H9 (cell line): ENCODE measurements at regions not wholly inside any gene's neighbourhood (a gene's known extent, or its start where the extent isn't known, plus 50 kb on each side); places are given as distances from the start of the nearest gene placed in this dataset.

Experiments used
- DNase-seq: peaks from one replicate; pipeline ENCODE4 v3.0.0-alpha.2; 2017
- H2AFZ ChIP-seq: one replicate; pipeline ENCODE4 v1.6.1; 2013; ENCODE audit warnings: mild to moderate bottlenecking, low read length, control low read depth, moderate library complexity
- H2AK5ac ChIP-seq: 2 replicates; pipeline ENCODE4 v1.6.1; 2013; ENCODE audit warnings: low read length, control low read depth, mixed read lengths; ENCODE audit not compliant: insufficient read length
- H2BK120ac ChIP-seq: one replicate; pipeline ENCODE4 v1.6.1; 2013; ENCODE audit warnings: low read depth, mild to moderate bottlenecking, low read length, control low read depth, inconsistent platforms; ENCODE audit not compliant: poor library complexity, severe bottlenecking
- H2BK12ac ChIP-seq: 2 replicates; pipeline ENCODE4 v1.6.1; 2013; ENCODE audit warnings: low read length, control low read depth, mixed read lengths, low read depth; ENCODE audit not compliant: insufficient read length
- H2BK15ac ChIP-seq: 2 replicates; pipeline ENCODE4 v1.6.1; 2013; ENCODE audit warnings: low read depth, low read length, control low read depth
- H2BK20ac ChIP-seq: one replicate; pipeline ENCODE4 v1.6.1; 2013; ENCODE audit warnings: low read depth, mild to moderate bottlenecking, low read length, control low read depth, inconsistent platforms; ENCODE audit not compliant: poor library complexity, severe bottlenecking
- H2BK5ac ChIP-seq: 2 replicates; pipeline ENCODE4 v1.6.1; 2013; ENCODE audit warnings: low read length, control low read depth, mixed read lengths; ENCODE audit not compliant: insufficient read length
- H3K14ac ChIP-seq: 2 replicates; pipeline ENCODE4 v1.6.1; 2013; ENCODE audit warnings: low read length, control low read depth; ENCODE audit not compliant: insufficient read depth
- H3K18ac ChIP-seq: 2 replicates; pipeline ENCODE4 v1.6.1; 2013; ENCODE audit warnings: low read depth, mild to moderate bottlenecking, mixed read lengths, low read length, control low read depth; ENCODE audit not compliant: insufficient read length
- H3K23ac ChIP-seq: 2 replicates; pipeline ENCODE4 v1.6.1; 2013; ENCODE audit warnings: low read length, control low read depth, mixed read lengths, low read depth; ENCODE audit not compliant: insufficient read length
- H3K23me2 ChIP-seq: 2 replicates; pipeline ENCODE4 v1.6.1; 2013; ENCODE audit warnings: low read depth, mild to moderate bottlenecking, mixed read lengths, low read length, control low read depth; ENCODE audit not compliant: insufficient read length, poor library complexity, severe bottlenecking
- H3K27ac ChIP-seq: 2 replicates; pipeline ENCODE4 v1.5.1; 2013; ENCODE audit warnings: low read length, control low read depth, mixed read lengths, low read depth; ENCODE audit not compliant: insufficient read length
- H3K27me3 ChIP-seq: 2 replicates; pipeline ENCODE4 v1.6.1; 2013; ENCODE audit warnings: low read length, control low read depth, inconsistent platforms; ENCODE audit not compliant: insufficient read depth
- H3K4ac ChIP-seq: 2 replicates; pipeline ENCODE4 v1.6.1; 2013; ENCODE audit warnings: low read depth, mild to moderate bottlenecking, control low read depth, inconsistent platforms, low read length, moderate library complexity
- H3K4me1 ChIP-seq: 2 replicates; pipeline ENCODE4 v1.6.1; 2013; ENCODE audit warnings: low read length, control low read depth, inconsistent platforms; ENCODE audit not compliant: insufficient read depth
- H3K4me2 ChIP-seq: 2 replicates; pipeline ENCODE4 v1.6.1; 2013; ENCODE audit warnings: low read length, control low read depth, mixed read lengths; ENCODE audit not compliant: insufficient read length, insufficient read depth
- H3K56ac ChIP-seq: 2 replicates; pipeline ENCODE4 v1.6.1; 2013; ENCODE audit warnings: low read depth, mild to moderate bottlenecking, mixed read lengths, low read length, control low read depth; ENCODE audit not compliant: insufficient read length
- H3K79me1 ChIP-seq: 2 replicates; pipeline ENCODE4 v1.6.1; 2013; ENCODE audit warnings: low read depth, mild to moderate bottlenecking, moderate library complexity, low read length, control low read depth, inconsistent platforms; ENCODE audit not compliant: insufficient read depth, poor library complexity, severe bottlenecking
- H3K79me2 ChIP-seq: 2 replicates; pipeline ENCODE4 v1.6.1; 2013; ENCODE audit warnings: low read length, control low read depth, inconsistent platforms; ENCODE audit not compliant: insufficient read depth
- H3K9ac ChIP-seq: 2 replicates; pipeline ENCODE4 v1.6.1; 2013; ENCODE audit warnings: low read length, control low read depth, mixed read lengths; ENCODE audit not compliant: insufficient read length; ENCODE audit errors: extremely low read depth
- H3K9me3 ChIP-seq: one replicate; pipeline ENCODE4 v1.6.1; 2013; ENCODE audit warnings: low read depth, low read length, inconsistent platforms; ENCODE audit not compliant: control insufficient read depth
- H3T11ph ChIP-seq: one replicate; pipeline ENCODE4 v1.6.1; 2013; ENCODE audit warnings: mild to moderate bottlenecking, low read length, control low read depth, inconsistent platforms
- H4K20me1 ChIP-seq: one replicate; pipeline ENCODE4 v1.6.1; 2013; ENCODE audit not compliant: control insufficient read depth, insufficient read length, insufficient read depth
- H4K5ac ChIP-seq: 2 replicates; pipeline ENCODE4 v1.6.1; 2013; ENCODE audit warnings: low read depth, mild to moderate bottlenecking, mixed read lengths, low read length, control low read depth; ENCODE audit not compliant: insufficient read length
- H4K8ac ChIP-seq: replicated peaks from 2 replicates; pipeline ENCODE4 v1.6.1; 2013; ENCODE audit warnings: low read length, control low read depth, mixed read lengths, low read depth; ENCODE audit not compliant: insufficient read length
- H4K91ac ChIP-seq: 2 replicates; pipeline ENCODE4 v1.6.1; 2013; ENCODE audit warnings: low read depth, mild to moderate bottlenecking, moderate library complexity, mixed read lengths, low read length, control low read depth; ENCODE audit not compliant: insufficient read length
- H3K27ac Mint-ChIP-seq, 3 experiments: 2 replicates in 2 of 3; 3 replicates in 1 of 3; pipeline ENCODE4 v1.8.0; 2020 to 2021; ENCODE audit warnings: mixed read lengths in 3 of 3, mild to moderate bottlenecking in 1 of 3, moderate library complexity in 1 of 3
- H3K27me3 Mint-ChIP-seq: 2 replicates; pipeline ENCODE4 v1.8.0; 2021; ENCODE audit warnings: low read depth, mild to moderate bottlenecking, moderate library complexity, mixed read lengths
- H3K36me3 Mint-ChIP-seq, 3 experiments: 2 replicates in 2 of 3; 3 replicates in 1 of 3; pipeline ENCODE4 v1.8.0; 2020 to 2021; ENCODE audit warnings: low read depth in 3 of 3, mixed read lengths in 3 of 3; ENCODE audit not compliant: insufficient read depth in 1 of 3
- H3K4me1 Mint-ChIP-seq, 2 experiments: 2 replicates each; pipeline ENCODE4 v1.8.0; 2020; ENCODE audit warnings: mixed read lengths in 2 of 2
- H3K4me3 Mint-ChIP-seq, 2 experiments: 2 replicates in 1 of 2; 3 replicates in 1 of 2; pipeline ENCODE4 v1.8.0; 2020 to 2021; ENCODE audit warnings: mild to moderate bottlenecking in 2 of 2, mixed read lengths in 2 of 2, moderate library complexity in 1 of 2
- H3K9me3 Mint-ChIP-seq, 2 experiments: 2 replicates in 1 of 2; 3 replicates in 1 of 2; pipeline ENCODE4 v1.8.0; 2020; ENCODE audit warnings: mild to moderate bottlenecking in 2 of 2, mixed read lengths in 2 of 2, moderate library complexity in 1 of 2
- WGBS: extraction: QIAGEN DNeasy Blood & Tissue Kit; methylation state at CpG from one replicate; pipeline ENCODE4 v1.1.7; 2013; ENCODE audit warnings: missing lambda C conversion rate, low lambda C conversion rate, mixed read lengths; ENCODE audit not compliant: insufficient read length; ENCODE audit errors: extremely low coverage; 5-methylcytosine and 5-hydroxymethylcytosine counted together
- TF ChIP-seq, protein P1 (sequence below): fragments of 200-600 bp; sonication (generic); conservative IDR thresholded peaks from 3 replicates; pipeline ENCODE4 v1.8.0; 2021; ENCODE audit warnings: antibody characterized with exemption, mild to moderate bottlenecking

DNA sequence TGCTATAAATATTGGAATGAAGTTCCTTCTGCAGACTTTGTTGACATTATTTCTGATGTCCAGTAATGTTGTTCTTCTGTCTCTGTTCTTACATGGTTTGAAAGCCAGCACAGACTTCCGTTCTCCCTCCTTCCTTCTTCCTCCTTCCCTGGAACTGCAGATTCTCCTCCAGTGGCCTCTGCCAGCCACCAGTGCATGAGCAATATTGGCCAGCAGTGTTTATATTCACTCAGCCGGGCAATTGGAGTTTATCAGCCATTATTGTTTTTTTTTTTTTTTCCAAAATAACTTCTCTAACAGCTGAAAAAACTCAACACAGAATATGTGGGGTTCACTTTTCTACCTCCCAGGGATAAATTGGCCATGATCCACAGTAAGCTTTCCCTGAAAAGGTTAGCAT is 86.8 kb downstream of the ADCYAP1 start:
- TF ChIP-seq, protein P1, sequence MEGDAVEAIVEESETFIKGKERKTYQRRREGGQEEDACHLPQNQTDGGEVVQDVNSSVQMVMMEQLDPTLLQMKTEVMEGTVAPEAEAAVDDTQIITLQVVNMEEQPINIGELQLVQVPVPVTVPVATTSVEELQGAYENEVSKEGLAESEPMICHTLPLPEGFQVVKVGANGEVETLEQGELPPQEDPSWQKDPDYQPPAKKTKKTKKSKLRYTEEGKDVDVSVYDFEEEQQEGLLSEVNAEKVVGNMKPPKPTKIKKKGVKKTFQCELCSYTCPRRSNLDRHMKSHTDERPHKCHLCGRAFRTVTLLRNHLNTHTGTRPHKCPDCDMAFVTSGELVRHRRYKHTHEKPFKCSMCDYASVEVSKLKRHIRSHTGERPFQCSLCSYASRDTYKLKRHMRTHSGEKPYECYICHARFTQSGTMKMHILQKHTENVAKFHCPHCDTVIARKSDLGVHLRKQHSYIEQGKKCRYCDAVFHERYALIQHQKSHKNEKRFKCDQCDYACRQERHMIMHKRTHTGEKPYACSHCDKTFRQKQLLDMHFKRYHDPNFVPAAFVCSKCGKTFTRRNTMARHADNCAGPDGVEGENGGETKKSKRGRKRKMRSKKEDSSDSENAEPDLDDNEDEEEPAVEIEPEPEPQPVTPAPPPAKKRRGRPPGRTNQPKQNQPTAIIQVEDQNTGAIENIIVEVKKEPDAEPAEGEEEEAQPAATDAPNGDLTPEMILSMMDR: no peak
- Histone ChIP-seq H3K9me3 (no peaks in the 10 kb centered on the region), H2BK15ac (no peak overlapping the region), H3K4me1 (no peaks in the 10 kb centered on the region), H2BK120ac (no peak overlapping the region), H4K91ac (no peak overlapping the region), H4K8ac (no peak overlapping the region), H3K79me1 (peaks cover 2% of the 10 kb centered on the region), H2BK5ac (no peak overlapping the region), H2AK5ac (no peak overlapping the region), H3T11ph (no peak overlapping the region), H3K14ac (no peak overlapping the region), H2BK20ac (no peak overlapping the region), H4K5ac (no peak overlapping the region), H3K4ac (no peak overlapping the region), H3K23ac (no peak overlapping the region), H3K56ac (no peak overlapping the region), H3K4me2 (no peak overlapping the region), H3K23me2 (no peaks in the 10 kb centered on the region), H3K27ac (no peak overlapping the region), H3K18ac (no peak overlapping the region), H2BK12ac (no peak overlapping the region), H3K9ac (no peak overlapping the region), H3K27me3 (no peaks in the 10 kb centered on the region), H4K20me1 (no peaks in the 10 kb centered on the region), H2AFZ (no peak overlapping the region), H3K79me2 (no peaks in the 10 kb centered on the region)
- Mint-ChIP-seq H3K36me3 (peaks cover 9 to 14% (median 14%) of the 10 kb centered on the region in 3 experiments), H3K27me3 (no peaks in the 10 kb centered on the region), H3K4me1 (peaks cover 7 to 12% of the 10 kb centered on the region in 2 experiments), H3K9me3 (peaks cover 8% of the 10 kb centered on the region in 2 experiments; a peak in 3 of 5 replicates), H3K4me3 (no peak overlapping the region), H3K27ac (peak overlapping the region in 1 of 3 experiments; percentile 9; a peak in 1 of 7 replicates)
- WGBS: no CpG with 5 or more reads among the region's 2 CpGs
- DNase-seq: no peak
